GM19395 (cell line): ENCODE measurements at regions not wholly inside any gene's neighbourhood (a gene's known extent, or its start where the extent isn't known, plus 50 kb on each side); places are given as distances from the start of the nearest gene placed in this dataset.
"Not testable (repeated sequence)": the region's sequence is repeated elsewhere in the genome, so short reads cannot be mapped to it uniquely, and the experiment has no call there.

Source experiments
- ATAC-seq: cut with Tn5 transposase; IDR thresholded peaks from one replicate; pipeline ENCODE4 v1.9.1; 2021; ENCODE audit warnings: mild to moderate bottlenecking, moderate library complexity; ENCODE audit not compliant: unreplicated experiment

- ATAC-seq = no peak
Measured at GRCh38 chr6:85357651-85358050, 92.2 kb upstream of the NT5E start.

GRCh38 chr6:85356743-85357142, 93.1 kb upstream of the NT5E start:
- ATAC-seq = not testable (repeated sequence)

GRCh38 chr6:85355816-85356215, 94.1 kb upstream of the NT5E start:
- ATAC-seq = no peak

GRCh38 chr6:85354761-85355618, 94.9 kb upstream of the NT5E start:
- peak; percentile 91 for ATAC-seq

- no peak for ATAC-seq
Measured at GRCh38 chr6:85353012-85353411, 96.9 kb upstream of the NT5E start.

GRCh38 chr6:85348643-85349042, 101.2 kb upstream of the NT5E start:
- no peak for ATAC-seq

- no peak for ATAC-seq
Measured at GRCh38 chr6:85347812-85348211, 102.1 kb upstream of the NT5E start.

GRCh38 chr6:85346196-85346595, 103.7 kb upstream of the NT5E start:
- no peak for ATAC-seq

GRCh38 chr6:85344996-85345395, 104.9 kb upstream of the NT5E start:
- ATAC-seq = no peak

GRCh38 chr6:85343428-85343827, 106.5 kb upstream of the NT5E start:
- no peak for ATAC-seq

- ATAC-seq = no peak
Measured at GRCh38 chr6:85329196-85329595, 120.7 kb upstream of the NT5E start.

- not testable (repeated sequence) for ATAC-seq
Measured at GRCh38 chr6:85325811-85326210, 124.1 kb upstream of the NT5E start.

- peak; percentile 89 for ATAC-seq
Measured at GRCh38 chr6:85323435-85324040, 126.3 kb upstream of the NT5E start.

- ATAC-seq = no peak
Measured at GRCh38 chr6:85322446-85323105, 127.3 kb upstream of the NT5E start.

- no peak for ATAC-seq
Measured at GRCh38 chr6:85321906-85322305, 128.0 kb upstream of the NT5E start.

GRCh38 chr6:85314586-85314985, 135.3 kb upstream of the NT5E start:
- ATAC-seq = no peak

GRCh38 chr6:85300581-85300980, 149.3 kb upstream of the NT5E start:
- no peak for ATAC-seq

- no peak for ATAC-seq
Measured at GRCh38 chr6:85298553-85298952, 151.3 kb upstream of the NT5E start.

GRCh38 chr6:85291326-85291725, 158.6 kb upstream of the NT5E start:
- no peak for ATAC-seq

GRCh38 chr6:85287654-85288053, 162.2 kb upstream of the NT5E start:
- no peak for ATAC-seq

- no peak for ATAC-seq
Measured at GRCh38 chr6:85287158-85287557, 162.7 kb upstream of the NT5E start.

- ATAC-seq = not testable (repeated sequence)
Measured at GRCh38 chr6:85286507-85286906, 163.4 kb upstream of the NT5E start.
